Esophagus squamous epithelium (tissue), 5 donors: ENCODE measurements at regions not wholly inside any gene's neighbourhood (a gene's known extent, or its start where the extent isn't known, plus 50 kb on each side); places are given as distances from the start of the nearest gene placed in this dataset.

Experiments used
- DNase-seq: peaks from one replicate; lab custom pipeline; 2025; lab: John Stamatoyannopoulos, UW
- H3K27ac ChIP-seq, 4 donors: fragments of 200-600 bp; sonication (generic); one replicate each; pipeline ENCODE4 v1.5.1; 2016 to 2019; ENCODE audit warnings: mild to moderate bottlenecking in 1 of 4
- H3K27me3 ChIP-seq, 4 donors: fragments of 200-600 bp; sonication (generic); 1 replicate in 3 of 4; 2 replicates in 1 of 4; pipeline versions ENCODE4 v1.5.1 to v1.6.0; 2017 to 2021; ENCODE audit warnings: antibody characterized with exemption in 1 of 4
- H3K36me3 ChIP-seq, 3 donors: fragments of 200-600 bp; sonication (generic); one replicate each; pipeline ENCODE4 v1.5.1; 2016 to 2019
- H3K4me1 ChIP-seq, 3 donors: fragments of 200-600 bp; sonication (generic); one replicate each; pipeline ENCODE4 v1.5.1; 2017 to 2019
- H3K4me3 ChIP-seq, 4 donors: fragments of 200-600 bp; sonication (generic); 1 replicate in 3 of 4; 2 replicates in 1 of 4; pipeline ENCODE4 v1.5.1; 2016 to 2019; ENCODE audit warnings: mild to moderate bottlenecking in 2 of 4, moderate library complexity in 1 of 4
- H3K9me3 ChIP-seq, 3 donors: fragments of 200-600 bp; sonication (generic); one replicate each; pipeline ENCODE4 v1.5.1; 2016 to 2019
- POLR2A ChIP-seq, 4 donors: fragments of 450-650 bp; IDR thresholded peaks; one replicate each; pipeline ENCODE4 v1.6.1; 2017; ENCODE audit warnings: antibody characterized with exemption in 4 of 4, mild to moderate bottlenecking in 4 of 4, moderate library complexity in 3 of 4
- WGBS, 2 donors: methylation state at CpG; one replicate each; pipeline ENCODE4 v1.1.5; 2018; 5-methylcytosine and 5-hydroxymethylcytosine counted together
- intact Hi-C: fragments of 100-400 bp; cut with DNase I; formaldehyde crosslinking; loops from one replicate; pipeline ENCODE4 v1.15.0; 2022
- TF ChIP-seq, protein P1 (sequence below), 6 experiments: fragments of 450-650 bp in 4 of 6; fragments of 200-600 bp in 2 of 6; sonication (generic) in 2 of 6; IDR thresholded peaks; one replicate each; pipeline ENCODE4 v1.5.1; 2016 to 2019; ENCODE audit warnings: antibody characterized with exemption in 6 of 6, mild to moderate bottlenecking in 4 of 6, moderate library complexity in 4 of 6
- donor health status: DM: yes; HTN: yes; CAD: no.

GRCh38 chr13:106041445-106041844, 494.0 kb downstream of the EFNB2 start:
- WGBS, 2 donors: 88 to 89% methylated on average over 3 of the region's 3 CpGs
- H3K27ac ChIP-seq: no peak overlapping the region
- no peak for DNase-seq
- H3K36me3 ChIP-seq: no peaks in the 10 kb centered on the region
- intact Hi-C loops: no loop called here
- no peaks in the 10 kb centered on the region for H3K9me3 ChIP-seq
- H3K27me3 ChIP-seq: no peaks in the 10 kb centered on the region
- H3K4me1 ChIP-seq: no peaks in the 10 kb centered on the region
- TF ChIP-seq POLR2A (IDR thresholded peaks at IDR 0.05): no peak
- TF ChIP-seq, protein P1, sequence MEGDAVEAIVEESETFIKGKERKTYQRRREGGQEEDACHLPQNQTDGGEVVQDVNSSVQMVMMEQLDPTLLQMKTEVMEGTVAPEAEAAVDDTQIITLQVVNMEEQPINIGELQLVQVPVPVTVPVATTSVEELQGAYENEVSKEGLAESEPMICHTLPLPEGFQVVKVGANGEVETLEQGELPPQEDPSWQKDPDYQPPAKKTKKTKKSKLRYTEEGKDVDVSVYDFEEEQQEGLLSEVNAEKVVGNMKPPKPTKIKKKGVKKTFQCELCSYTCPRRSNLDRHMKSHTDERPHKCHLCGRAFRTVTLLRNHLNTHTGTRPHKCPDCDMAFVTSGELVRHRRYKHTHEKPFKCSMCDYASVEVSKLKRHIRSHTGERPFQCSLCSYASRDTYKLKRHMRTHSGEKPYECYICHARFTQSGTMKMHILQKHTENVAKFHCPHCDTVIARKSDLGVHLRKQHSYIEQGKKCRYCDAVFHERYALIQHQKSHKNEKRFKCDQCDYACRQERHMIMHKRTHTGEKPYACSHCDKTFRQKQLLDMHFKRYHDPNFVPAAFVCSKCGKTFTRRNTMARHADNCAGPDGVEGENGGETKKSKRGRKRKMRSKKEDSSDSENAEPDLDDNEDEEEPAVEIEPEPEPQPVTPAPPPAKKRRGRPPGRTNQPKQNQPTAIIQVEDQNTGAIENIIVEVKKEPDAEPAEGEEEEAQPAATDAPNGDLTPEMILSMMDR (IDR thresholded peaks at IDR 0.05): no peak
- no peak overlapping the region for H3K4me3 ChIP-seq

- H3K27me3 ChIP-seq: no peaks in the 10 kb centered on the region
- H3K9me3 ChIP-seq: no peaks in the 10 kb centered on the region
- TF ChIP-seq, protein P1 (IDR thresholded peaks at IDR 0.05): no peak
- no peak for TF ChIP-seq POLR2A (IDR thresholded peaks at IDR 0.05)
- no peaks in the 10 kb centered on the region for H3K36me3 ChIP-seq
- WGBS, 2 donors: 60 to 86% methylated on average over 2 of the region's 2 CpGs
- DNase-seq: no peak
- no peak overlapping the region for H3K27ac ChIP-seq
- no peak overlapping the region for H3K4me3 ChIP-seq
- intact Hi-C loops: no loop called here
- no peaks in the 10 kb centered on the region for H3K4me1 ChIP-seq
These were observed 496.7 kb downstream of the EFNB2 start for GRCh38 chr13:106038752-106039151.

DNA sequence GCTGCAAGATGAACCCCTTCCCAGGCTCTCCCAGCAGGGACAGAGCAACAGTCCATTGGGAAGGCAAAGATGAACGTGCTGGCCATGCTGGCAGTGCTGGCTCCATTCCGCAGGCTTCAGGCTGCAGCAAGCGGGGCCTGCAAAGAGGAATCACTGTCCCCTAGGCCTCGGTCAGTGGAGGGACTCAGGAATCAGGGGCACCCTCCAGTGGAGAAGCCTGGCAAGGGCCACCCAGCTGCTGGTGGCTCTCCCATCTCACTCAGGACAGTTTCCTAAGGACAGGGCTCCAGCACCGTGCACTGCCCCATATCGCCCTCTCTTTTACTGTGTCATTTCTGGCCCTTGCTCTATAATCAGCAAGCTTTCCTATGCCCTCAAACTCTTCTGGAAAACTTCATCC, 498.6 kb downstream of the EFNB2 start:
- intact Hi-C loops: no loop called here

DNA sequence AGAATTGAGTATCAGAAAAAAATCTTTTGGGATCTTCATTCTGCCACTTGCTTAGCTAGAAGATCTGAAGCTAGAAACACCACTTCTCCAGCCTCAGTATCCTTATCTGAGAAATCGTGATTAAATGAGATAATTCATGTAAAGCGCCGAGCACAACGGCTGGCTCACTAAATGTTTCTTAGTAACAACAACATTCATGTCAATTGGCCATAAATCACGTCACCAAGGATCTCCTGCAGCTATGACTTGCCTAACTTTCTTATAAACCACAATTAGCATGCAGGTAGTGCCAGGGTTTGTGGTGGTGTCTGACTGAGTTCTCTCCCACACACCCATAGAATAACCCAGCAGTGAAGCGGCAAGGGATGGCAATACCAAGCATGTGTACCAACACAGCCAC, 501.3 kb downstream of the EFNB2 start:
- intact Hi-C loops: no loop called here
- Histone ChIP-seq H3K36me3 (no peaks in the 10 kb centered on the region), H3K4me3 (no peak overlapping the region), H3K9me3 (no peaks in the 10 kb centered on the region), H3K27me3 (no peaks in the 10 kb centered on the region), H3K4me1 (no peaks in the 10 kb centered on the region), H3K27ac (no peak overlapping the region)
- no peak for DNase-seq
- TF ChIP-seq, protein P1 (IDR thresholded peaks at IDR 0.05): no peak
- no peak for TF ChIP-seq POLR2A (IDR thresholded peaks at IDR 0.05)
- WGBS, 2 donors: 61 to 71% methylated on average over 6 of the region's 6 CpGs

More for the DNA sequence above, 498.6 kb downstream of the EFNB2 start:
- WGBS, 2 donors: 87 to 97% methylated on average over 3 to 6 of the region's 6 CpGs
- H3K4me3 ChIP-seq: no peak overlapping the region
- no peaks in the 10 kb centered on the region for H3K9me3 ChIP-seq
- no peaks in the 10 kb centered on the region for H3K36me3 ChIP-seq
- no peak overlapping the region for H3K27ac ChIP-seq
- no peak for TF ChIP-seq POLR2A (IDR thresholded peaks at IDR 0.05)
- TF ChIP-seq, protein P1 (IDR thresholded peaks at IDR 0.05): no peak
- no peaks in the 10 kb centered on the region for H3K4me1 ChIP-seq
- H3K27me3 ChIP-seq: no peaks in the 10 kb centered on the region
- DNase-seq: no peak

DNA sequence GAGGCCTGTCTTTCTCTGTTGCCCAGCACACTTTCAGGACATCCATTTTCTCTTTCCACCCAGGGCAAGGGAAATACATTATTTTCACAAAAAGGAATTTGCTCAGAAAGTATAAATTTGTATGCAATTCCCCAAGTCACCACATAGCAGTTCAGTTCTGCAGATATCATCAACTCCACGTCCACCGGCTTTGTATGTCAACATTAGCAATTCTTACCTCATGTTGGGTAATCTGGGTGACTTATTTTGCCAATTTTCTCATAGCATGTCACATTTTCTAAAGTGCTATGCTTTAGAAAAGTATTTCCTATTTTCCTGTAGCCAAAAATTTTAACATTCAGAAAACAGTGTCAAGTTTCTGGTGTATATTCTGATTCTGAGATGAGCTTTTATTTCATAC, 501.8 kb downstream of the EFNB2 start:
- intact Hi-C loops: no loop called here
- Histone ChIP-seq H3K9me3 (no peaks in the 10 kb centered on the region), H3K36me3 (no peaks in the 10 kb centered on the region), H3K4me3 (no peak overlapping the region), H3K4me1 (no peaks in the 10 kb centered on the region), H3K27ac (no peak overlapping the region), H3K27me3 (no peaks in the 10 kb centered on the region)
- WGBS, 2 donors: 52% methylated on average over 2 of the region's 2 CpGs
- TF ChIP-seq, protein P1 (IDR thresholded peaks at IDR 0.05): peak in 2 of 6 experiments; percentile 17 to 27
- no peak for TF ChIP-seq POLR2A (IDR thresholded peaks at IDR 0.05)
- no peak for DNase-seq
